Colon (tissue), 2 donors: ENCODE measurements at regions not wholly inside any gene's neighbourhood (a gene's known extent, or its start where the extent isn't known, plus 50 kb on each side); places are given as distances from the start of the nearest gene placed in this dataset.

Experiments used
- FAIRE-seq: peaks from 2 replicates; lab custom pipeline; 2012; peaks lifted over from hg19 to GRCh38; lab: Jason Lieb, UNC
- donor health status: control.
- donor health status: control.

DNA sequence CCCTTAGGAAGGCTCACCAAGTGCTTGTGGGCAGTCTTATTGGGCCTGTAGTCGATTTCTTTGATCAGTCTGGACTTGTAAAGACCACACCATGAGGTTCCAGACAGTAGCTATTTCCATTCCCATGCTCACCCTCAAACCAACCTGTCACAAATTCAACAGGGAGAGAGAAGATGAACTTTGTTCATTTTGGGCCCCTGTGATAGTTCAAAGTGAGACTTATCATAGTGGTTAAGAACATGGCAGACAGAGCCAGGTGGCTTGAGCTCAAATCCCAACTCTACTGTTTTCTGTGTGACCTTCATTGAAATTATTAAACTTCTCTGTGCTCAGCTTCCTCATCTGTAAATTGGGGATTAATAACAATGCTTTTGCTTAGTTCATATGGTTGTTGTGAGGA, 53.9 kb upstream of the CTLA4 start:
- no peak for FAIRE-seq

DNA sequence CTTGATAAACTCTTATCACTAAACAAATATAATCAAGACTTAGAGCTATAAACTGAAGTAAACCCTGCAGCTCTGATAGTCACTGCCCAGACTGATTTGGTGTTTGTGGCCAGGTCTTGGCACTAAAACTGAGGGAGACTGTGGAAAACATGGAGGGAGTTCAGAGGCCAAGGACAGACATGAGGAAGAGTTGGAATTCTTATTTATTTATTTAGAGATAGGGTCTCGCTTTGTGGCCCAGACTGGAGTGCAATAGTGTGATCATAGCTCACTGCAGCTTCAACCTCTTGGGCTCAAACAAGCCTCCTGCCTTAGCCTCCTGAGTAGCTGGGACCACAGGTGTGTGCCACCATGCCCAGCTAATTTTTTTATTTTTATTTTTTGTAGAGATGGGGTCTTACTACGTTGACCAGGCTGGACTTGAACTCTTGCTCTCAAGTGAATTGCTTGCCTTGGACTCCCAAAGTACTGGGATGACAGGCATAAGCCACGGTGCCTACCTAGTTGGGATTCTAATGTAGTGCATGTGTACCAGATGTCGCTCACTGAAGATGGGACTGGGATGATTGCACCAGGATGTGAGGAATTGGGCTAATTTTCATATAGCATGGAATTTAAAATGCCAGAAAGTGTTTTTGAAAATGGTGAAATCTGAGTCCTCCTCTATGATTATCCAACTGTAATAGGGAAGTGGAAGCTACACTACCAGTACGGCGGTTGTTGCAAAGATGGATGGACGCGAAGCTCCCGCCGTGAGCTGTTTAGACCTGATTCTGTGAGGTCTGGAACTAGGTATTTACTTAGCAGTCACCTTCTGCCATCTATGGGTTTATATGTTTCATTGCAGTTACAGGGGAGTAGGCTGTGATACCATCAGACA, 52.7 kb upstream of the CTLA4 start:
- FAIRE-seq: no peak

DNA sequence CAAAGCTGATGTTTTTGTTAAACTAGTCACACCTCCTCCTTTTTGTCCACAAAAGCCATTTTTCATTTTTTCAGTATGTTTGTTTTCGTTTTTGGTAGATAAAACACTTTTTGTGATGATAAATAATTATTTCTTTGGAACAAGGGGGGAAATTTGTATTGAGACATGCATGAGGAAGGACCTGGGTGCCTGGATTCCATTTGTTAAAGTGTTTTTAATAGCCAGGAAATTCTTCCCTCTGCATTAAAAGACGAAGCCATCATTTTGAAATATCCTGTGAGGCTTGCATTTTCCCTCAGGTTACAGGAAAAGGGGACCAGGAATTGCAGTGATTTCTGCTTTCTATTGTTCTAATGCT, 52.1 kb upstream of the CTLA4 start:
- no peak for FAIRE-seq

DNA sequence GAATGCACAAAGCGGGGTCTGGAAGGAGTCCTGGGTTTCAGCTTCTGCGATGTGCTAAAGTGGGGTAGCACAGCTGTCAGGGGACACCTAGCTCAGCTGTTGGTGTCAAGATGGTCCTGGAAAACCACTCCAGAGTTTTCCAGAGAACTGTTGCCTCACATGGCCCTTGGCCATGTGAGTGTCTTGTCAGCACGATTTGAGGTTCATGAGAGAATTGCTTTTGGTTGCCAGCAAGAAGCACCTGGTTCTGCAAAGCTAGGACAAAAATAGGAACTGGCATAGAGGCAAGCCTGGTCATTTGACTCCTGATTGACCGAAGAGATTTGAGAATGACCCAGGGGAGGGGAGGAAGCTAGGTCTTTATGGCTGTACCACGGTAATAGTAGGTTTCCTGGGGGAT, 50.4 kb upstream of the CTLA4 start:
- FAIRE-seq: no peak
